ENCODE measurements at regions not wholly inside any gene's neighbourhood (a gene's known extent, or its start where the extent isn't known, plus 50 kb on each side); places are given as distances from the start of the nearest gene placed in this dataset.

GRCh38 chr15:100716456-100717085 lies 114.2 kb downstream of the ASB7 start:
- TF ChIP-seq TARDBP (IDR thresholded peaks at IDR 0.05; ENCODE audit: borderline replicate concordance) (no peak), RBBP5 (conservative IDR thresholded peaks at IDR 0.05) (no peak), ZNF274 (IDR thresholded peaks at IDR 0.05; ENCODE audit: insufficient read depth, insufficient read length) (no peak), SP1 (IDR thresholded peaks at IDR 0.05; ENCODE audit: low read depth, low read length) (no peak), ATF7 (IDR thresholded peaks at IDR 0.05; ENCODE audit: low read depth) (no peak), E4F1 (IDR thresholded peaks at IDR 0.05; ENCODE audit: borderline replicate concordance, partially characterized antibody) (no peak), JUNB (IDR thresholded peaks at IDR 0.05) (no peak), RFX5 (IDR thresholded peaks at IDR 0.05; ENCODE audit: low read depth, low read length) (no peak), FOXK2 (IDR thresholded peaks at IDR 0.05) (no peak), RAD21 (IDR thresholded peaks at IDR 0.05; ENCODE audit: insufficient read depth, low read depth, low read length) (no peak), CTCF (IDR thresholded peaks at IDR 0.05 in 2 of 3, conservative IDR thresholded peaks at IDR 0.05 in 1 of 3; ENCODE audit: control insufficient read depth in 2 of 3, extremely low read depth in 1 of 3, insufficient read depth in 1 of 3, low read depth in 3 of 3, low read length in 3 of 3) (no peak)

Measured in GM12878 (cell line).